Upper lobe of left lung (tissue), 4 donors: ENCODE measurements at regions not wholly inside any gene's neighbourhood (a gene's known extent, or its start where the extent isn't known, plus 50 kb on each side); places are given as distances from the start of the nearest gene placed in this dataset.

Experiments used
- CTCF ChIP-seq, 6 experiments: fragments of 450-650 bp in 4 of 6; fragments of 200-600 bp in 2 of 6; sonication (generic) in 2 of 6; IDR thresholded peaks; one replicate each; pipeline ENCODE4 v1.5.1; 2016 to 2019; ENCODE audit warnings: antibody characterized with exemption in 6 of 6
- POLR2A ChIP-seq, 4 donors: fragments of 450-650 bp; IDR thresholded peaks; one replicate each; pipeline ENCODE4 v1.5.1; 2016 to 2017; ENCODE audit warnings: antibody characterized with exemption in 4 of 4, mild to moderate bottlenecking in 2 of 4
- POLR2AphosphoS5 ChIP-seq, 2 donors: sonication (generic); formaldehyde crosslinking; IDR thresholded peaks; one replicate each; pipeline ENCODE4 v1.5.1; 2017; ENCODE audit warnings: antibody characterized with exemption in 2 of 2

- TF ChIP-seq CTCF (IDR thresholded peaks at IDR 0.05) (no peak), POLR2A (IDR thresholded peaks at IDR 0.05) (no peak), POLR2AphosphoS5 (IDR thresholded peaks at IDR 0.05) (no peak)
These were observed 87.0 kb upstream of the SPATS2L start for GRCh38 chr2:200219309-200220113.
